IMR-90 (cell line): ENCODE measurements at regions not wholly inside any gene's neighbourhood (a gene's known extent, or its start where the extent isn't known, plus 50 kb on each side); places are given as distances from the start of the nearest gene placed in this dataset.

Source experiments
- BHLHE40 ChIP-seq: fragments of 150-350 bp; IDR thresholded peaks from 2 replicates; pipeline ENCODE4 v1.6.1; 2016; ENCODE audit warnings: mild to moderate bottlenecking, low read depth, low read length
- MXI1 ChIP-seq: IDR thresholded peaks from 2 replicates; pipeline ENCODE4 v1.6.1; 2012; ENCODE audit warnings: low read depth, mild to moderate bottlenecking, low read length, moderate library complexity, borderline replicate concordance
- NFE2L2 ChIP-seq: fragments of 150-350 bp; IDR thresholded peaks from 2 replicates; pipeline ENCODE4 v1.6.1; 2016; ENCODE audit warnings: low read depth, mild to moderate bottlenecking, low read length
- POLR2A ChIP-seq: IDR thresholded peaks from 2 replicates; pipeline ENCODE4 v1.6.1; 2012; ENCODE audit warnings: mild to moderate bottlenecking, low read depth, low read length
- RCOR1 ChIP-seq: IDR thresholded peaks from 2 replicates; pipeline ENCODE4 v1.6.1; 2012; ENCODE audit warnings: mild to moderate bottlenecking, low read length, improper control_type of control experiment; ENCODE audit not compliant: insufficient replicate concordance
- SMC3 ChIP-seq: fragments of 150-350 bp; IDR thresholded peaks from 2 replicates; pipeline ENCODE4 v1.6.1; 2016; ENCODE audit warnings: low read depth, mild to moderate bottlenecking, antibody characterized with exemption, low read length, moderate library complexity
- TF ChIP-seq, protein P1 (sequence below): conservative IDR thresholded peaks from 2 replicates; pipeline ENCODE4 v1.5.1; 2012; ENCODE audit warnings: mild to moderate bottlenecking, low read depth, low read length, improper control_type of control experiment
- TF ChIP-seq, protein P2 (sequence below): fragments of 150-350 bp; IDR thresholded peaks from 2 replicates; pipeline ENCODE4 v1.6.1; 2017; ENCODE audit warnings: mild to moderate bottlenecking, antibody characterized with exemption, low read length, low read depth

DNA sequence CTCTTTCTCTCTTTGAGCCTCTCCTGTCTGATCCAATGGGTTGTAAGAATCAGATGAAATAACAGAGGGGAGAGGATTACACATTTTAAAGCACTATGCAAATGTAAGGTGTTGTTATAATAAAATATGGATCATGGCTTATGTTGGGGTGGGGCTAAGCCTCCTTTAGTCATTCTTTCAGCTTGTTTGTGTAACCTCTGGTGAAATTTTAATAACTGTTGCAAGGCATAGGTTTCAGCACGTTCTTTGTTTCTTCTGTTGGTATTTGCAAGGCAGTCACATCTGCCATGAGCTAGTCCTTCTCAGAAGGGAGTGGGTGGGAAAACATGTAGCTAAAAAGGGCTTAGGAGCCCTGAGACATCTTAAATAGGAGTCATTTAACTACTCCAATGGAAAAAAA, 74.8 kb upstream of the FRMD6 start:
- TF ChIP-seq, protein P1, sequence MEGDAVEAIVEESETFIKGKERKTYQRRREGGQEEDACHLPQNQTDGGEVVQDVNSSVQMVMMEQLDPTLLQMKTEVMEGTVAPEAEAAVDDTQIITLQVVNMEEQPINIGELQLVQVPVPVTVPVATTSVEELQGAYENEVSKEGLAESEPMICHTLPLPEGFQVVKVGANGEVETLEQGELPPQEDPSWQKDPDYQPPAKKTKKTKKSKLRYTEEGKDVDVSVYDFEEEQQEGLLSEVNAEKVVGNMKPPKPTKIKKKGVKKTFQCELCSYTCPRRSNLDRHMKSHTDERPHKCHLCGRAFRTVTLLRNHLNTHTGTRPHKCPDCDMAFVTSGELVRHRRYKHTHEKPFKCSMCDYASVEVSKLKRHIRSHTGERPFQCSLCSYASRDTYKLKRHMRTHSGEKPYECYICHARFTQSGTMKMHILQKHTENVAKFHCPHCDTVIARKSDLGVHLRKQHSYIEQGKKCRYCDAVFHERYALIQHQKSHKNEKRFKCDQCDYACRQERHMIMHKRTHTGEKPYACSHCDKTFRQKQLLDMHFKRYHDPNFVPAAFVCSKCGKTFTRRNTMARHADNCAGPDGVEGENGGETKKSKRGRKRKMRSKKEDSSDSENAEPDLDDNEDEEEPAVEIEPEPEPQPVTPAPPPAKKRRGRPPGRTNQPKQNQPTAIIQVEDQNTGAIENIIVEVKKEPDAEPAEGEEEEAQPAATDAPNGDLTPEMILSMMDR, result no peak
- TF ChIP-seq RCOR1, result no peak
- TF ChIP-seq POLR2A, result no peak
- no peak for TF ChIP-seq MXI1
- TF ChIP-seq BHLHE40, result no peak
- TF ChIP-seq, protein P2, sequence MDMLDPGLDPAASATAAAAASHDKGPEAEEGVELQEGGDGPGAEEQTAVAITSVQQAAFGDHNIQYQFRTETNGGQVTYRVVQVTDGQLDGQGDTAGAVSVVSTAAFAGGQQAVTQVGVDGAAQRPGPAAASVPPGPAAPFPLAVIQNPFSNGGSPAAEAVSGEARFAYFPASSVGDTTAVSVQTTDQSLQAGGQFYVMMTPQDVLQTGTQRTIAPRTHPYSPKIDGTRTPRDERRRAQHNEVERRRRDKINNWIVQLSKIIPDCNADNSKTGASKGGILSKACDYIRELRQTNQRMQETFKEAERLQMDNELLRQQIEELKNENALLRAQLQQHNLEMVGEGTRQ, result no peak
- no peak for TF ChIP-seq NFE2L2
- TF ChIP-seq SMC3, result no peak
